ENCODE measurements at regions not wholly inside any gene's neighbourhood (a gene's known extent, or its start where the extent isn't known, plus 50 kb on each side); places are given as distances from the start of the nearest gene placed in this dataset.

GRCh38 chr14:29425705-29426482 is 501.8 kb downstream of the PRKD1 start:
- Histone ChIP-seq H4K8ac (ENCODE audit: extremely low read depth, insufficient read depth, low read length) (no peak overlapping the region), H3K4me1 (replicated peaks in 1 of 4; ENCODE audit: control insufficient read depth in 3 of 4, insufficient read depth in 4 of 4, low read length in 3 of 4) (no peaks in the 10 kb centered on the region), H2BK5ac (ENCODE audit: low read depth, low read length) (no peak overlapping the region), H3K56ac (replicated peaks; ENCODE audit: insufficient read length, low read depth, low read length) (no peak overlapping the region), H2BK120ac (replicated peaks; ENCODE audit: low read depth, low read length) (no peak overlapping the region), H3K23ac (ENCODE audit: insufficient read length) (no peak overlapping the region), H3K4ac (replicated peaks; ENCODE audit: insufficient read length, low read depth, low read length) (no peak overlapping the region), H3K4me3 (ENCODE audit: extremely low read depth in 1 of 4, insufficient read depth in 2 of 4, low read depth in 3 of 4, low read length in 4 of 4) (no peak overlapping the region), H2BK20ac (ENCODE audit: low read length) (no peak overlapping the region), H3K18ac (ENCODE audit: extremely low read depth, low read length) (no peak overlapping the region), H2AK5ac (ENCODE audit: low read depth, low read length) (no peak overlapping the region), H3K9me3 (ENCODE audit: insufficient read depth in 2 of 2, low read depth in 1 of 2, low read length in 1 of 2) (no peaks in the 10 kb centered on the region), H3K4me2 (ENCODE audit: insufficient read depth in 1 of 2, low read depth in 2 of 2, low read length in 2 of 2) (no peak overlapping the region), H3K79me2 (ENCODE audit: control insufficient read depth in 1 of 2, insufficient read depth in 2 of 2, low read length in 2 of 2) (no peaks in the 10 kb centered on the region), H4K91ac (replicated peaks; ENCODE audit: insufficient read length, low read length) (no peak overlapping the region), H3K36me3 (ENCODE audit: control insufficient read depth in 2 of 4, insufficient read depth in 4 of 4, low read length in 3 of 4) (no peaks in the 10 kb centered on the region), H3K23me2 (ENCODE audit: low read depth, low read length) (no peaks in the 10 kb centered on the region), H3K14ac (ENCODE audit: insufficient read length) (no peak overlapping the region), H3K9ac (replicated peaks in 1 of 4; ENCODE audit: extremely low read depth in 1 of 4, low read depth in 3 of 4, low read length in 3 of 4) (no peak overlapping the region), H2AFZ (ENCODE audit: low read length) (no peak overlapping the region), H2BK15ac (ENCODE audit: low read length) (no peak overlapping the region), H3K27ac (ENCODE audit: low read depth, low read length) (no peak overlapping the region), H3K27me3 (replicated peaks in 1 of 4; ENCODE audit: control insufficient read depth in 3 of 4, extremely low read depth in 1 of 4, insufficient read depth in 3 of 4, low read length in 3 of 4) (no peaks in the 10 kb centered on the region), H4K5ac (ENCODE audit: insufficient read length, low read depth, low read length) (no peak overlapping the region), H2BK12ac (ENCODE audit: low read depth, low read length) (no peak overlapping the region), H3K79me1 (ENCODE audit: low read depth, low read length) (no peaks in the 10 kb centered on the region), H4K20me1 (replicated peaks in 1 of 2; ENCODE audit: control insufficient read depth in 1 of 2, insufficient read depth in 2 of 2, low read length in 2 of 2) (no peaks in the 10 kb centered on the region)
- POLR2A ChIA-PET (ENCODE audit: partially characterized antibody), result no interaction called here
- WGBS, 2 experiments (ENCODE audit: extremely low coverage in 1 of 2, insufficient coverage in 1 of 2, insufficient read length in 1 of 2, insufficient replicate concordance in 2 of 2, low coverage in 1 of 2, low lambda C conversion rate in 2 of 2, missing lambda C conversion rate in 1 of 2), result 90% methylated on average over 5 of the region's 5 CpGs; no CpG with 5 or more reads in 1 of the 2 experiments
- CTCF ChIA-PET (ENCODE audit: partially characterized antibody), result interaction anchor here (1.1 kb wide), 1 partner anchor 14 kb away, joined by 3 read pairs; no protein-coding TSS in a partner anchor
- no peak for DNase-seq (ENCODE audit: low read depth in 1 of 2, low spot score in 2 of 2)
- no peak for FAIRE-seq
- TF ChIP-seq CEBPB (IDR thresholded peaks at IDR 0.05; ENCODE audit: low read depth, low read length), result no peak
- no peak for TF ChIP-seq POU5F1 (IDR thresholded peaks at IDR 0.05; ENCODE audit: low read depth, low read length)
- TF ChIP-seq TAF1 (IDR thresholded peaks at IDR 0.05; ENCODE audit: low read depth, low read length), result no peak
- no peak for TF ChIP-seq TBP (IDR thresholded peaks at IDR 0.05; ENCODE audit: low read depth, low read length)
- no peak for TF ChIP-seq CBX8 (IDR thresholded peaks at IDR 0.05; ENCODE audit: borderline replicate concordance, low read depth, low read length)
- TF ChIP-seq POLR2AphosphoS5 (IDR thresholded peaks at IDR 0.05; ENCODE audit: low read depth, low read length), result no peak
- TF ChIP-seq KDM4A (IDR thresholded peaks at IDR 0.05; ENCODE audit: low read depth, low read length, severe bottlenecking), result no peak
- TF ChIP-seq FOSL1 (IDR thresholded peaks at IDR 0.05; ENCODE audit: insufficient read depth, low read depth, low read length), result no peak
- TF ChIP-seq SP2 (IDR thresholded peaks at IDR 0.05; ENCODE audit: low read length), result no peak
- TF ChIP-seq KDM5A (IDR thresholded peaks at IDR 0.05; ENCODE audit: low read length), result no peak
- no peak for TF ChIP-seq JUND (IDR thresholded peaks at IDR 0.05; ENCODE audit: low read length)
- no peak for TF ChIP-seq HDAC2 (IDR thresholded peaks at IDR 0.05; ENCODE audit: borderline replicate concordance in 1 of 2, low read depth in 2 of 2, low read length in 2 of 2)
- TF ChIP-seq SRF (IDR thresholded peaks at IDR 0.05; ENCODE audit: low read depth, low read length), result no peak
